Stimulated activated CD8-positive, alpha-beta memory T cell treated with anti-CD3 and anti-CD28 coated beads, Interleukin-2, amount 100 ng/mL, for 48 hours (primary cell): ENCODE measurements at regions not wholly inside any gene's neighbourhood (a gene's known extent, or its start where the extent isn't known, plus 50 kb on each side); places are given as distances from the start of the nearest gene placed in this dataset.
"Not testable (repeated sequence)": the region's sequence is repeated elsewhere in the genome, so short reads cannot be mapped to it uniquely, and the experiment has no call there.

Experiments
- DNase-seq, 2 donors: peaks; one replicate each; pipeline ENCODE4 v3.0.0-alpha.2; 2020; ENCODE audit warnings: low read depth in 2 of 2

- DNase-seq: no peak
Observed at GRCh38 chr18:1665079-1665478, 760.4 kb downstream of the ADCYAP1 start.

- DNase-seq: no peak
Observed at GRCh38 chr18:1668279-1668678, 763.6 kb downstream of the ADCYAP1 start.

GRCh38 chr18:1671710-1672109, 767.0 kb downstream of the ADCYAP1 start:
- not testable (repeated sequence) for DNase-seq

DNA sequence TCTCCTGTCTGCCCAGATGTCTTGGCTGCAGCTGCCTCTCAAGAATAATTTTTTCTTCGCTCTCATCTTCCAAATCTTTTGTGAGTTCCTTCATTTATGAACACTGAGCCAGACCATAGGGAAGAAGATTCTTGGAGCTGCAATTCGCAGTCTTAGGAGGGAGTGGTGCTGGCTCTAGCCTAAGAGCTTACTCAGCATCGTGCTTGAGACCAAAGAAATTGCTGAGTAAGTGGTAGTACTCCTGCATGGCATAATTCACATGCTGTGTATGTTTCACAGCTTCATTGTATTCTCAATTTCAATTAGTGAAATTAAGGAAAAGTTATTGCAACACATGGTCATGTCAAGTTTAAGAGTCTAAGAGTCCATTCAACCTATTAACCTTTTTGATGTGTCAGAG, 771.7 kb downstream of the ADCYAP1 start:
- no peak for DNase-seq

GRCh38 chr18:1680108-1680507, 775.4 kb downstream of the ADCYAP1 start:
- DNase-seq: no peak

DNA sequence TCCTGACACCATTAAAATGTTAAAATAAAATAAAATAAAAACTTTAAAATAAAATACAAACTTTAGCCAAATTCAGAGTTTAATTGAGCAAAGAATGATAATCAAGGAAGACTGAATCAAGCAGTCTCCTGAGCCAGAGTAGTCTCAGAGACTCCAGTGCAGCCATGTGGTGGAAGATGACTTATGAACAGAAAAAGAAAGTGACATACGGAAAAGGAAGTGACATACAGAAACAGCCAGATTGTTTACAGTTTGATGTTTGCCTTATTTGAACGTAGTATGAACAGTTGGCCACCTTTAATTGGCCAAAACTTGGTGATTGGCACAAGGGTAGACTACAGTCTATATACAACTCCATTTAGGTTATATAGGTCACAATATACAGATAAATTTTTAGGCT, 787.2 kb downstream of the ADCYAP1 start:
- DNase-seq: no peak

- DNase-seq: no peak
Observed at GRCh38 chr18:1708006-1708405, 803.3 kb downstream of the ADCYAP1 start.

DNA sequence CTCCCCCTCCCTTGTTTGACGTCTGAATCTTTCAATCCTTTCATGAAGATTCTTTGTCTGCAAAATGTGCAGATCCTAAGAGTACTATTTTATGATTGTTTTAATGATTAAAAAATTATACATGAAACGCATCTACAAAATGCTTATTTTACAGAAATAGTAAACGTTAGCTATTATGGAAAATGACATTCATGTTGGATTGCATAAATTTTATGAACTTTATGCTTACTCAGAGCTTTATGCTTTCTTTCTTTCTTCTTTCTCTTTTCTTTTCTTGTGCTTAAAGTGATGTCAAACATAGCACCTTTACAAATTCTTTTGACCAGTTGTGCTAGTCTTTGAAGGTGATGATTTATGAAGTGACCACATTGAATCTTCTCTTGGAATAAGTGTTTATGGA, 805.4 kb downstream of the ADCYAP1 start:
- DNase-seq: no peak

- no peak for DNase-seq
Observed at GRCh38 chr18:1732143-1732542, 827.5 kb downstream of the ADCYAP1 start.

DNA sequence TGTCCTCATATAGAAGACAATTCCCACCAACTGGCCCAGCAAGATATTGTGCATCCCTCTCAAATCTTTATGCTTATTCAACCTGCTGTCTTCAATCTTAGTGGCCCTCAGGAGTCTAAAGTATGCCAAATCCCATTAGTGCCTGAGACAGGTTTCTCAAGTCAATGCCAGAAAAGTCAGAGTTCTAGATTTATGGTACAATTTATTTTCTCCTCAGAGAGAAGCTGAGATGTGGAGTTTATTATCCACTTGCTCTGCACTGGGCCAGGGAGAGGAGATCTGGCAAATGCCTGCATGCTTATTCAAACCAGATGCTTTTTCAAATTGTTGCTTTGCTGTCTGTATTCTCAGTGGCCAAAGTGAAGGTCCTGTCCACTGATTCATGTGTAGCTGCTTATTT, 825.2 kb downstream of the METTL4 start:
- no peak for DNase-seq

GRCh38 chr18:1751249-1751648, 820.1 kb downstream of the METTL4 start:
- no peak for DNase-seq

DNA sequence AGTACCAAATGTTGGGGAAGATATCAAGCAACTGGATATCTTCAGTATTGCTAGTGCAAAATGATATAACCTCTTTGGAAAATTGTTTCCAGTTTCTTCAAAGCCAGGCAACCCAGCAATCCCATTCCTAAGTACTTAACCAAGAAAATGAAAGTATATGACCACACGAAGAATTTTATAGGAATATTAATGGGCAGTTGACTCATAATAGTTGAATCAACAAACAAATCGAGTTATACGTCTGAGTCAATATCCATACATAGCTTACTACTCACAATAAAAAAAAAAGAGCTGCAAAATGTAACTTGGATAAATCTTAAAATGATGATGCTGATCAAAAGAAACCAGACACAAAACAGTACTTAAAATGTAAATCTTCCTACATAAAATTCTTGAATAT, 810.4 kb downstream of the METTL4 start:
- DNase-seq: no peak

DNA sequence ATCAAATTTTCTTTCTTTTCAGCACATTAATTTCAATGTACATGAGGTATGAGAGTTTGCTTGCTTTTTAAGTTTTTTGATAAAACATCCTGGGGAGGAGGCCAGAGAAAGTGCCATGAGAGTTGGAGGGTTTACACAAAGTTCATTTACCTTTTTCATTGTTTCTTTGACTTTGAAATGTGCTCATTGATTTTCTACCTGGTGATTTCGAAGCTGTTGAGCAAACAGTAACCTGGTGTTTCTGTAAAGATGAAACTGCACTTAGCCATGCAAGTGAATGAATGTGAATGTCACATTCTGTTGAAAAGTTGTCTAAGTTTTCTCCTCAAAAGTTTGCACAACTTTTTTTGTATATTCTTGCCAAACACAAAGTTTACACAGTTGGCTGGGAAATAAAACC, 797.0 kb downstream of the METTL4 start:
- no peak for DNase-seq

DNA sequence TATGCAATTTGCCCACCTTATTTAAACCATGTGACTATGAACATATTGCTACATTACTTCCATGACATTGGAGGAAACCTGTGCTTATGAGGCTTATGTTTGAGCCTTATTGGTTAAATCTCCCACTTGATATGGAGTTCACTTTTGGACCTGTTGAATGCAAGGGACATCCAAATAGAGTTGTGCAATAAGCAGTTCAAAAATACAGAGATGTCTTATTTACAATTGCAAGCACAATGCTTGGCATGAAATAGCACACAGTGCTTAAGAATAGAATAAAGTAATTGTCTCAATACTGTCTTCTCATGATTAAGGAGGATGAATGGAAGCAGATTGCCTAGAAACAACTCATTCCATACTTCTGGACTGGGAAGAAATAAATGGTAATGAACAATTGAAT, 793.5 kb downstream of the METTL4 start:
- no peak for DNase-seq

DNA sequence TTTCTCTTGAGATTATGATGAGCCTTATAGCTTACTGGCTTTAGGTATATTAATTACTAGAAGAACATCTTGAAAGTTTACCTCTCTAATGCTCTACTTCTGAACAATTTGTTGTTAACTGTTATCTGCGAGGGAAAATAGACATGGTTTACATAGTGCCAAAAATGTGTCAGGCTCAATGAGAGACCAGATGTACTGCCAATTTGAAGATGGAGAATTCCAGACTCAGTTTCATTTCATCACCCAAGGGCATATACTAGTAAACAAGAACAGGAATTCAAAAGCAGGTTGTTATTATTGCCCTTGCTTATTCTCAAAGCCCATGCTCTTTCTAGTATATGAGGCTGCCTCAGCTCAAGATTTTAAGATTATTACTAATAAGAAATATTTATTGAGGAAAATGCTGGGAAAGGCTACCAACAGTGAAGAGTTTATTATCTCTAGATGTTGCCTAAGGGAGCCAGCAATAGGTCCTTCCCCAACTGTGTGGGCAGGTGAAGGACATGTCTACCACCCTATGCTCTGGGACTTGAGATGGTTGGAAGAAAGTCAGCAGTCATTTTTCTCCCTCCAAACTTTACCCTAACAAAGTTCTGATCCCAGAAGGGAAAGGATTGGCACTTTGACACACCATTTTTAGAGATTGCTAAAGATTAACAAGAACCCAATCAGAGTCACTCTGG, 792.7 kb downstream of the METTL4 start:
- no peak for DNase-seq

DNA sequence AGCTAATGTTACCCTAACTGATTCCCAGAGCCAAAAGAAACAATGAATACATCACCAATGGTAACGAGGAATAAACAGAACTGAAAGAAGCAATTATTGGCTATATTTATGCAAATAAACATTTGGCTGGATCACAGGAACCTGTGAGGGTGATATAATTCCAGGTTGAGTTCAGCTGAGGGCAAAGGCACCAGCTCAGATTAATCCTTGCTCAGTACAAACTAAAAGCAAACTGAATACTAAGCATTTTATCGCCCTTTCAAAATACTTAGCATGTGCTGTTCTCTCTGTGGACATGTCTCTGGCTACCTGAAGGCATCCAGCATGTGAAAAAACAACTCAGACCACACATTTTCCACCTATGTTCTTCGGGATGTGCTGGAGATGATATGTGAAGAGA, 791.7 kb downstream of the METTL4 start:
- no peak for DNase-seq

DNA sequence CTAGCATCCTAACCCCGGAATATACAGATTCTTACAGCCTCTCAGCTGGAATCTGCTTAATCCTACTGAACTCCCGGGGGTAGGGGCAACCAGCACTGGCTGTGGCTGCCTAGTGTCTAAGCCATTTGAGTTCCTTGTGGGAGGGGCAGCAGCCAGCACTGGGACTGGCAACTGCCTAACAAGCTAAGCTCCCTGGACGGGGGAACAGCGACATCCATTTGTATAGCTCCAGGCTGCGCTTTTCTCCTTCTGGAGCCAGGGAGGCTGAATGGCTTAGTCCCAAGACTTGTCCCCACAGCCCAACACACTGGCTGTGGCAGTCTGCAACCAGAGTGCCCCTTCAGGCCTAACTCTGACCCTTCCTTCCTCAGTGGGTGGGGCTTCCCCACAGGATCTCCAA, 787.2 kb downstream of the METTL4 start:
- DNase-seq: no peak

GRCh38 chr18:1785980-1786379, 785.3 kb downstream of the METTL4 start:
- not testable (repeated sequence) for DNase-seq

DNA sequence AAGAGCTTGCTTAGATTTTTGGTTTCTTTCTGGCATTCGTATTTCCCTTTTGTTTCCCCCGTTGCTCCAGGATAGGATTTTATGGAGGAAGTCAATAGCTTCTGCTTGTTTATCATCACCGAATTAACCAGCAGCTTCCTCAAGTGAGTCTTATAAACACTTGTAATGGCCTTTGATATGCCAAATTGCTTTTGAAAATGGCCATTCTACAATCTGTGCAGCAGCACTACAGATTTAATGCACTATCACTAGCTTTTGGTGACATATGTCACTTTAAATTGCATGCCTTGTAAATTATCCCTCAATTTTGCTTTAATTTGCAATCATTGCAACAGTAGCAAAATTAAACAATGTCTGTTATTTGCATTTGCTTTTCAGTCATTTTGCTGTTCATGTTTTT, 774.7 kb downstream of the METTL4 start:
- no peak for DNase-seq

DNA sequence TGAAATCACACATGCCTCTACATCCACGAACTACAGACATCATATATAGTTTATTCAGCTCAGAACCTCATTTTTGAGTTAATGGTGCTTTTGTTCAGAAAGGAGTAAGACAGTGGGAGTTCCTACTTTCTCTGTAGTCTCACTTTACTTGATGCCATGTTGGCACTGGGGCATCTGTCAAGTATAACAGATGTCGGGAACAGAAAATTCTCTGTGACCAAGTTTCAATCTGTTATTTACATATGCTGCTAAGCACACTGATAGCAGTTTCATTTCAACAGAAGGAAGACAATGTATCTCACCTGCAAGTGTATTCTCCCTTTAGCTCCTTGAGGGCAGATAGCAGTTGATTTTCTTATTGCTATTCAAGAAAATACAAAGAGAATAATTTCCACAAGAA, 774.1 kb downstream of the METTL4 start:
- no peak for DNase-seq

DNA sequence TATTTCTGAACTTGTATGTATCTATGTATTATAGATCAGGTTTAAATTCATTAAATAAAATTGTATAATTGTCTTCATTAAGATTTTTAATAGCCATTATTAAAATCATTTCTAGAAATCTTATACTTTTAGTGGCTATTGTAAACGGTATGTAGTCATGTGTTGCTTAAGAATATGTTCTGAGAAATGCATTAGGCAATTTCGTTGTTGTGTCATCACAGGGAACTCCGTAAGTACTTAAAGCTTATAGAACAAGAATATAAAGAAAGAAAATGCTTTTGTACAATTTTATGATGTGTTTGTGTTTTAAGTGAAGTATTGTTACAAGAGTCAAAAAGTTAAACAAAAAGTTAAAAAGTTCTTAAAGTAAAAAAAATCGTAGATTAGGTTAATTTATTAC, 765.8 kb downstream of the METTL4 start:
- DNase-seq: no peak

GRCh38 chr18:1806884-1807615, 764.3 kb downstream of the METTL4 start:
- no peak for DNase-seq

- DNase-seq: no peak
Observed at GRCh38 chr18:1811282-1811681, 760.0 kb downstream of the METTL4 start.

DNA sequence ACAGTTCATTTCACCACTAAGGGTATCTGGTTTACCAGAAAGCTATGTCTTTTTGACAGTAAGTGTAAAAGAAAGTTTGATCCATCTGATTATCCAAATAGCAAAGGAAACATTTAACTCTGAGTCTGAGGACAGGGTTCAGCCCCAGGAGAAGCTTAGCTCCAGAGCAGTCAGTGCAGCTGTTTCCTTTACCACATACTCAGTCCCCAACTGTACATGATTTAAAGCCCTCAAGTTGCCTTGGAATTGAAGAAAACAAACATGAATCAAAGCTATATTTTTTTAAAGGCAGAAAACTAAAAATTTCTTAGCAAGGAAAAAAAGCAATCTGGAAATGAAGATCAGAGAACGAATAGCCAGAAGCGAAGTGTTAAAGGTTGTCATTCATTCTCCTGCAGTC, 746.0 kb downstream of the METTL4 start:
- no peak for DNase-seq
